Erythroblast (primary cell): ENCODE measurements at regions not wholly inside any gene's neighbourhood (a gene's known extent, or its start where the extent isn't known, plus 50 kb on each side); places are given as distances from the start of the nearest gene placed in this dataset.

Experiments
- GATA1 ChIP-seq: IDR thresholded peaks from 2 replicates; pipeline ENCODE4 v1.6.1; 2011; ENCODE audit warnings: low read depth, mild to moderate bottlenecking, control low read depth, low read length, moderate library complexity
- POLR2A ChIP-seq: IDR thresholded peaks from 2 replicates; pipeline ENCODE4 v1.6.1; 2011; ENCODE audit warnings: mild to moderate bottlenecking, low read length

DNA sequence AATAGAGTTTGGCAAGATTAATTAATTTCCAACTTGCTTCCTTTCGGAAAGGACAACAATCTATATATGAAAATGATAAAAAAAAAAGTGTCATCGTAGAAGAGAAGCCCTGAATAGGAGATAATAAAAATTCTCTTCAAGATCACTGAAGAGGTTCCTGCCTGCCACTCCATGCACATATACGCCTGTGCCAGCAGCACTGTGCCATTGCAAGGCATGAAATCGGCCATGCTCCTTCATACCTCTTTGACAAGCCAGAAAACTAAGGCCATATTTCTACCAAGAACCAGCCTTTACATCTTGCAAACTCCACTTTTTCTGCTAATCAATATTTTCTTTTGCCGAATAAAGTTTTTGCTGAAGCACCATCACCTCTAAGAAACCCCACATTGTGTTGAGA lies 365.5 kb downstream of the CXXC4 start:
- TF ChIP-seq POLR2A (no peak), GATA1 (no peak)
